SK-N-DZ (cell line): ENCODE measurements at regions not wholly inside any gene's neighbourhood (a gene's known extent, or its start where the extent isn't known, plus 50 kb on each side); places are given as distances from the start of the nearest gene placed in this dataset.

Experiments used
- DNase-seq: peaks from one replicate; pipeline ENCODE4 v3.0.0-alpha.2; 2015; ENCODE audit warnings: low spot score

DNA sequence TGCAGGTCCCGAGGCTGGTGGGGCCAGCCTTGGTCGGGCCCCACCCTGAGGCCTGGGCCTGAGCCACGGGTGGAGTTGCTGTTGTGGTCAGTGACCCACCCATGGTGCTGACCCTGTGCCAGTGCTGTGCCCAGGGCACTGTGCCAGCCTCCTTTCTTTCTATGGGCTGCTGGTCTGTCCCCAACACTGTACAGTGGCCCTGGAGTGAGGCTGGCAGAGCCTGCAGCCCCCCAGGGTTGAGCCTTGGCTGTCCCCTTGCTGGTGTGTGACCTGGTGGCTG is 1235.7 kb downstream of the BRD1 start:
- DNase-seq = no peak

DNA sequence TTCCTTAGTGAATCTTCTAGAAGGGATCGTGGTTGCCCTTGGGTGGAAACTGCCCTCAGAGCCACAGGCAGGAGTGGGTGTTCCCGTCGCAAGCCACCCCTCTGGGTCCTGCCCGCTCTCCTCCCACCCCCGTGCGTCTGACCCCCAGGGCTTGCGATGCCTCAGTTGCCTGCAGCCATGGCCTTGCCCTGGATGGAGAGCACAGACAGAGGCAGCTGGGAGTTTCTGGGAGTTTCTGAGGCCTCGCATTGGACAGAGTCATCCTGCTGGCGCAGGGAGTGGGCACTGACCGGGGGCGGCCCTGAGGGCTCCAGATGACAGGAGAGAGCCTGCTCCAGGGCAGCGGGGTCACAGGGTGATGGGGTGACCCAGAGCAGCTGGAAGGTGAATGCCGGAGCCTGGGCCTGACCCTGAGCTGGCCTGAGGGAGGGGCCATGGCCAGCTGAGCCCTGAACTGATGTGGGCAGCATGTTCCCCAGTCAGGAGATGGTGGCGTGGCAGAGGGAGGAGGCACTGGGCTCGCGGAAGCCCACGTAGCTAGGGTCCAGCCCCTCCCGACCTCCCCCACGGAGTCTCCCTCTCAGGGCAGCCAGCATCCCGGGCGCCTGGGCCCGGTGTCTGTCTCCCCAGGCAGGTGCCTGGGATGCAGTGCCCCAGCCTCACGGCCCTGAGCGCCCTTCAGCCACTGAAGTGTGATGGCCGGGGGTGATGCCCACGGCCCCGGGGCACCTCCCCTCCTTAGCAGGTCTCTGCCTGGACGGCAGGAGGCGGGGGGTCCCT is 1236.2 kb downstream of the BRD1 start:
- no peak for DNase-seq

DNA sequence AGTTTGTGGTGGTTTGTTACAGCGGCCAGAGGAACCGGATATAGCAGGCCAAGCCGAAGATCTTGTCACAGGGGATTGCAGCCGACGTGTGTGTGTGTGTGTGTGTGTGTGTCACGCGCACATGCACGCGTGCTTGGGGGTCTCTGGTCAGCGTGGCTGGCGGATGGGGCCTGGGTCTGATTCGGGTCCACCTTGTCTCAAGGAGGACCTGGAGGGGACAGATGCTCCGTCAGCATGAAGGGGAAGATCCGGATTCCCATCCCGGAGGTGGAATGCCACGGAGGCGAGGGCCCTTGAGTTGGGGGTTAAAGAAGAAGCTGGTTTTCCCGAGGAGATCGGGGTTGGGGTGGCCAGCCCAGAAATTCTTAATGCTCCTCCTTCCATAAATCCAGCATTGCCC is 1237.8 kb downstream of the BRD1 start:
- DNase-seq = no peak

DNA sequence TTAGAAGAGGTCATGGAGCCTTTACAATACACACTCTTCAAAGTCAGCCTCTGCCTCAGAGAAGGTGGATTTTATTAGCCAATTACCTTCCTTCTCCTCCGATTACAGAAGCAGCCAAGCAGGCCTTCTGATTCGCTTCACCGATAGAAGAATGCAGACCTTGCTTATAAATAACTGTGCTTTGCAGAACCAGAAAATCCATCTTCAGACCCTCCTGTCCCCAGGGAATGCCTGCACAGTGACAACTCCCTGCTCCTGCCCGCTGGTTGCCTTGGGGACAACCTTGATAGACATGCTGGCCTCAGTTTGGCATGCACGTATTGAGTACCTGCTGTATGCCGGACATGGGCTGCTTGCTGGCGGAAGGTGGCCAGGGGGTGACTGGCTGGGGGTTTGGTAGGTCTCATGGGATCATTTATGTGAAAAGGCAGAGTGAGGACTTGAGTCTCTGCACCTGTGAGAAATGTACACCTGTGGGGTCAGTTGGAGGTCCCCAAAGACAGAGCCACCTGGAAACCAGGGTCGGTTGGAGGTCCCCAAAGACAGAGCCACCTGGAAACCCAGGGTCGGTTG is 1238.7 kb downstream of the BRD1 start:
- no peak for DNase-seq

DNA sequence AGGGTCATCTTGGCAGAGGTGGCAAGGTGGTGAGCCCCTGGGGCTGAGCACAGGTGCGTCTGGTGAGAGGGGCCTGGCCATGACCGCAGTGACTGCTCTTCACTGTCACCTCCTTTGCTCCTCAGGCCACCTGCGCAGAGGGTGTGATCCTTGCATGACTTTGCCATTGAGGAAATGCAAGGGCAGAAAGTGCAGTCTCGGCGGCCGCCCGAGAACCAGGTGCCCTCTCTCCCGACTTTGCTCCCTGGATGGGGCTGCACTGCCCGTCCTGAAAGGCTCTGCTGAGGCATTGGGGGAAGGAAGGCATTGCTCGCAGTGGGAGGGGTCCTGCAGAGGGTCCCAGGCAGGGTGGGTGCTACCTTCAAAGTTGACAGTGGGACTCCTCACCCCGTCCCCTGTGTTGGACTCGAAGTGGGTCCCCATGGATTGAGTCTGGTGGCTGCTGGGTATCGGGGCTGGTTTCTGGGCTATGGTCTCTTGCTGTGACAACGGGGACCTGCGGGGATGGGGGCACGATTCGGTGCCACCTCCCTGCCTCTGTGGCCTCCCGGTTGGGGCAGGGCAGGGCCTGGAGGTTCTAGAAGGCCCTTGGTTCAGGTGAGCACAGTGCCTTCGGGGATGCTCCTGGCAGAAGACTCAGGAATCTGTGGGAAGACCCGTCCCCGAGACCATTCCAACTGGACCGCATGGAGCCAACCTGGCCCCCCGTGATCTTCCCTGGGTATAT is 1239.4 kb downstream of the BRD1 start:
- DNase-seq = no peak

DNA sequence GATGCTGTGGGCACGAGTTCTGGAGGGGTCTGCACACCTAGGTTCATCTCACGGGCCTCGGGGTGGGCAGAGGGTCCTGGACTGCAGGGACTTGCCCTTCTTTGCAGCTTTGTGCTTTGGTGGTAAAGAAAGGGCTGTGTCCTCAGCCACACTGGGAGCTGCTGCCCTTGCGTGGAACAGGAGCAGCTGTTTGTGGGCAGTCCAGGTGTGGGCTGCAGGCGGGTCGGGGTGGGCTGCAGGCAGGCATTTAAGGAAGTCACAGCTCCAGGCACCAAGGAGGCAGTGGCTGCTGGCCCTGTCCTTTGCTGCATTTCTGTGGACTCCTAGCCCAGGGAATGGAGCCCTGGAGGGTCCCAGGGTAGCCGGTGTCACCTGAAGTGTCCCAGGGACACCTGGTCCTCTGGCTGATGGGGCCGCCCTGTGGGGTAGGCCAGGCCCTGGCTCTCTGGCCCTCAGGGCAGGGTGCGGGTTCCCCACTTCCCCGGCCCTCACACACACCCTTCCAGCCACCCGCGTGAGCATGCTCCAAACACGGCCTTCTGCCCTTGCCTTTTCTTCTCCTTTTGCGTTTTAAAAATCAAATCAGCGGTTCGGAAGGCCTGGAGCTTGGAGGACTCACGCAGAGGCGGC is 1240.3 kb downstream of the BRD1 start:
- DNase-seq = no peak

DNA sequence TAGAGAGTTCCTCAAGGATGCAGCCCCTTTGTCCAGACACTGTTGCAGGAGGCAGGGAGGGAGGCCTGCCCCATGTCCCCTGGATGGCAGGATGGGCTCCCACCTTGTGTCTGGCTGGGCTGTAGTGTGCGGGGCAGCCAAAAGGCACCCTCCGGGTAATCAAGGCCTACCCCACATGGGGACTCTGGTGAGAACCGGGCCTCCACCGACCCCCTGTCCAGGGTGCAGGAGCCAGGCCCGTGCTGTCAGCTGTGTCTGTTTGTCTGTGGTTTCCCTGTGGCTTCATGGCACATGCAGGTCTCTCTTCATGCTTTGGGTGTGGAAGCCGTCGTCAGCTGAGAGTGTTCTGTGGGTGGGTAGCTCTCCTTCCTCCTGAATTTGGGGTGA is 1240.9 kb downstream of the BRD1 start:
- no peak for DNase-seq

DNA sequence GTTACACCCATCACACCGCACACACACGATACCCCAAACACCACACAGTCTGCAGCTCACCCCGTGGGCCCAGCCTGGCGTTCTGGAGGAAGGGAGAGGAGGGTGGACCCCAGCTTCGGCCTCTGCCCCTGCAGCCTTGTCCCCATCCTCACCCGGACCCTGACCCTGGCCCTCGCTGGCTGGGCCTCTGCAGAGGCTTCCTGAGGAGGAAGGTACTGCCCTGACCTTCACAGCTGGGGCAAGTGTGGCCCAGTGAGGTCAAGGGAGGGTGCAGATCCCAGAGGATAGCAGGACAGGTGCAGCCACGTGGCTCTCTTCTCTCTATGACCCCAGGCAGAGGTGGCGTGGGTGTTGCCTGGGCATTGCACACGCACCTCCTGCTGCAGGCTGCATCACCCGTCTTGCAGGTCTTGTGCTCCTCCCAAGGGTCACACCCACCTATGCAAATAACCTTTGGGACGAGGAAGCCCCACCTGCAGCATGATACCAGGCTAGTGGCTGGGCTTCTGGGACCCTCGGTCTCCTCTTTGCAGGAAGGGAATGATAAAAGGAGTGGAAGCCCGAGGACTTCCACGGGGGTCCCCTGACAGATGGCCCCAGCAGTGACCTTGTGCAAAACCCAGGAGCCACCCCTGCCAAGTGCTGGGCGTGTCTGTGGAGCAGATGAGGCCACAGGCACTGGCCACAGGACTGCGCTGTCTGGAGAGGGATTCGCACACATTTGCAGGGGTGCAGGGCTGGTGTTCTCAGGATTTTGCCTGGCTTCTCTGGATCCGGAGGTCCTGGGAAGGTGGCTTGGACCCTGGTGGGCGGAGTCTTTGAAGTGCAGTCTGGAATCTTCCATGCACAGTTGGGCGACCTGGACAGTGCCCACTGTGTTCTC is 1241.5 kb downstream of the BRD1 start:
- DNase-seq = no peak

DNA sequence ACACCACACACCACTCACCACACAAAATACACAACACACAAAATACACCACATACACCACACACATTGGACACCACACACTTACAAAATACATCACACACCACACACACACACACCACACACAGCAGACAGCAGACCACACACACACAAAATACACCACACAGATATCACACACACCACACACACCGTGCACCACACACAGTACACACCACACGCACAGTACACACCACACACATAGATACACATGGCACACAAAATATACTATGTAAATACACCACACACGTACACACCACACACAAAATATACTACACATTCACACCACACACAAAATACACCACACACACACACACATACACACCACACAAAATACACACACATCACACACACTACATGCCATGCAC is 1243.5 kb downstream of the BRD1 start:
- DNase-seq = no peak

DNA sequence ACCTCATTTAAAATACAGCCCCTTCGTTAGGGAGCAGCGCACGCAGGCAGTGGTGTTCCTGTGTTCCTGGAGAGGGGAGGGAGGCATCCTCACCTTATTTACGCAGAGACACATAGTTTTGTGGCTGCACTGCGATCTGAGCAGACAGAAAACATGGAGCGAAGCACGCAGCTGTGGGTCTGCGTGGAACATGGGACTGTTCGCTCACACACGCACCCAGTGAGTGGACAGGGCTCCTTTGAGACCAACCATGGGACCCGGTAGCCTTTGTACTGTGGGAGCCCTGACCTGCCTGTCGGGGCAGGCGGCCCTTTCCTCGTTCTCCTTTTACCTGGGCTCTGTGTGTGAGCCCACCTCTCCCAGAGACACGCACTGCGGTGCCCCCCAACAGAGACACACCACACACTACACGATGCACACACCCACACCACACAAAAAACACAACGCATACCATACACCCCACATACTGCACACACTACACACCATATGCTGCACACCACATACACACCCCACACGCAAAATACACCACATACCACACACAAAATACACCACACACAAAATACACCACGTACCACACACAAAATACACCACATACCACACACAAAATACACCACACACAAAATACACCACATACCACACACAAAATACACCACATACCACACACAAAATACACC is 1245.7 kb downstream of the BRD1 start:
- DNase-seq = peak; percentile 63

DNA sequence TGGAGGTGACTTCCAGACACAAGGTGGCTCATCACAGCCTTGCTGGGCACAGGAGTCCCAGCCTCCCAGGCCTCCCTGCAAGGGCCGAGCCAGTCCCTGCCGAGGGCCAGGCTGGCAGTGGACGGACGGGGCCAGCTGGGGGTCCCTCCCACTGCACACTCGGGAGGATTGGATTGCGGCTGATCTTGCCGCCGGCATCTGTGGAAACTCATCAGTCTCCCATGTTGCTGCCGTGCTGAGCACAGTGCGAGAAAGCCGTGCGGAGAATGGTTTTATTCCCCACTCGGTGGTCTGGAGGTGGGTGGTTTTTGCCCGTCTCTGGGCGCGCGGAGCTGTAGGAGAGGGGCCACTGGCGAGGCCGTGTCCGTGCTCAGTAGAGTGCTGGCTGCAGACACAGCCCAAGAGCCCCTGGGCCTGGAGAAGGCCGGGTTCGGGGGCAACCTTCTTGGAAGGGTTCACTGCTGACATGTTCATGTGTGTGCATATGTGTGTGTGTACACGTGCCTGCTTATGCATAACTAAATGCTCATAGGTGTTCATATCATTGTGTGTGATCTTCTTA is 1246.4 kb downstream of the BRD1 start:
- peak; percentile 26 for DNase-seq

DNA sequence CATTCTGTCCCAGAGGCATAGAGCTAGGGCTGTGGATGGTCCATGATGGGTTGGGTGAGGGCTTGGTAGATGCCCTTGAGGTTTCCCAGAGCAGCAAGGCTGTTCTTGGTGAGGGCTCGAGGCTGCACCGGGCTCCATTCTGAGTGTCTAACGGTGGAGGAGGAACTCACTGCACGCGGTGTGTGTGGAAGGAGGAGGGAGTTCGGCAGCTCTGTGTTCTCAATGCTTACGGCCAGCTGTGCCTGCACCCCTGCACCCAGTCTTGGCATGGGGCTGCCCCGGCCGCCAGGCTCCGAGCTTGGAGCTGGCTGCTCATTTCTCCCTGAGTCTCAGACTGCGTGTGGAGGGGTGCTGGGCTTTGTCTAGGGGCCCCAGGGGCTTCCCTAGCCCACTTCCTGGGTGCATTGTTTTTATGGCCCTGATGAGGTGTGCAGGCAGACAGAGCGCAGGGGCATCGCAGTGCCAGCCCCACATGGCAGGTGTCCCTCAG is 1247.1 kb downstream of the BRD1 start:
- no peak for DNase-seq

DNA sequence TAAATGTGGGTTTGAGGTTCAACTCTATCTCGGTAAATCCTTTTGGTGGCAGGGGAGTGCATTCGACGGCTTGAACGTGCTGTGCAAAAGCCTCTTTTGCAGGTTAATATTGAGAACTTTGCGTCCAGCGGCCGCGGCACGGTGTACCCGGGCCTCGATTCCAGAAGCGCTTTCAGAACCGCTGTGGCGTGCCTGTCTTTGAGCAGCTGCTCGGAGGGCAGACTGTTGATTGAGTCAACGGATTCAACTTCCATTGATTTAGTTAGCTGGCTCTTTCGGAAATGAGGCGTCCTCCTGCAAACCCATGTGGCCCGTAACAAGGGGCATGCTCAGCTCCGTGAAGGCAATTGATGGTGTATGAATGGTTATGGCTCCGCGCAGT is 1247.8 kb downstream of the BRD1 start:
- no peak for DNase-seq

DNA sequence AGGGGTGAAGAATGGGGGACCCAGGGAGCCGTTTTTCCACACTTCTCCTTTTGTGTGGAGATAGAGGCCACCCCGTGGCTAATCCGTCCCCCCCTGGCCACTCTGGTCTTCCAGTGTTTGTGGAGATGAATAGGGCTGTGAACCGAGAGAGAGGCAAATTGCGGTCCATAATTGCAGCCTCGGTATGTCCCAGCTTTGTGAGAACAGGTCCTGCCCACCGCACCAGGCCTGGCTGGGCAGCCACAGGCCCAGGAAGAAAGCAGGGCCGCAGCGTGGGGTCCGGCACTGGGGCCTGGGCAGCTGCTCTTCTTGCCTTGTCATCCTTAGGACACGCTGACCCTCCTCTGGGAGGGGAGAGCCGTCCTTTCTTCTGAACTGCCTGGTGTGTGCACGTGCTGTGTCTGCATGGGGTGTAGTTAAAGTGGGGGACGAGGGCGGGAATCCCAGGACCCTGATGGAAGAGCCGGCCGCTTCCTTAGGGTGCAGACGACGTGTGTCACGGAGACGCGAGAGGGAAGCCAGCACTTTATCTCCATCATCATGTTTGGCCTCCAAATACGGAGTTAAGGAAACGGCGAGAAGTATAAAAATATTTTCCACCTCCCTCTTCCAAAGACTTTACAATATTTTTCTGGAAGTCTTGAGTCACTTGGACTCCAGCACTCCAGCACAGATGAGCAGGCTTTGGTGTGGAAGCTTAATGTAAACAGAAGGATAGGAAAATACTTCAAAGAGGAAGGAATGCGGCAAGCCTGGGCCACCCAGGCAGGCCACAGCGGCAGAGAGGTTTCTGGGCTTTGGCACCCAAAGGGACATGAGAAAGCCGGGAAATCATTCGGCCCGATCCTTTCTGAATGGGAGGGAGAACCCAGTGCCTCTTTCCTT is 1248.4 kb downstream of the BRD1 start:
- no peak for DNase-seq

DNA sequence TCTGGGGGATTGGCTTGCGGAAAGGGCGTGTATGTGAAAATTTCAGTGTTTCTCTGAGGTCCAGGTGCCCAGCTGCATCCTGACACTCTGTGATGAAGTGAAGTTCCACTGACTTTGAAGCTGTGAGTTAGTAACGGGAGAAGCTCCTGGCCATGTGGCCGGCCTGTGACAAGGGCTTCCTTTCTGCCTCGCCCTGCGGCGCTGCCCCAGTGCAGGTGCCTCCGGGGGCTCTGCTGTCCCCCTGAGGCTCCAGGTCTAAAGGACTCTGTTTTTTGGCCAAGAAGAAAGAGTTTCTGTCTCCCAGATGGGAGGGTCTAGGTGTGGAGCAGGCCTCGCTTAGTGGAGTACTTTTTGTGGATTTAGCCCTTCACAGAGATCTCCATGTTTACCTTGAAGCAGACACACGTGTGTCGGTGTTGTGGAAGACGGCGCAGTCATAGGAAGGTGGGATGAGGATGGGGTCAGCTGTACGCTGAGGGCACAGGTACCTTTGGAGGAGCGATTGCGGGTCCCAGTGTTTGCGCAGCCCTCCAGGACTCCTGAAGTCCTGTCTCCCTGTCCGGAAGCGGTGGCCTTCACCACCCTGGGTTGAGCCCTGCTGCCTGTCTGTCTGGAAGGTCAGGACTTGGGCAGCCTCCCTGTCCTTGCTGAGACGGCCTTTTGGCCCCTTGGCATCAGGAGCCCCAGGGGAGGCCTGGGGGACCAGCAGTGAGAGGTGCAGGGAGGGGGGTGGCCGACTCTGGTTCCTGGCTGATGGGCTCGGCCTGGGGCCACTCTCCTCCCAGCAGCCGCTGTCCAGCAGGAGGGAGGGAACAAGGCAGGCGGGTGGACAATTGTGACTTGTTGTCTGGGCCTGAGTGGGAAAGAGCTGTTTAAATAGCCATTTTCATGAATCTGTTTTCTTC is 1249.3 kb downstream of the BRD1 start:
- no peak for DNase-seq

DNA sequence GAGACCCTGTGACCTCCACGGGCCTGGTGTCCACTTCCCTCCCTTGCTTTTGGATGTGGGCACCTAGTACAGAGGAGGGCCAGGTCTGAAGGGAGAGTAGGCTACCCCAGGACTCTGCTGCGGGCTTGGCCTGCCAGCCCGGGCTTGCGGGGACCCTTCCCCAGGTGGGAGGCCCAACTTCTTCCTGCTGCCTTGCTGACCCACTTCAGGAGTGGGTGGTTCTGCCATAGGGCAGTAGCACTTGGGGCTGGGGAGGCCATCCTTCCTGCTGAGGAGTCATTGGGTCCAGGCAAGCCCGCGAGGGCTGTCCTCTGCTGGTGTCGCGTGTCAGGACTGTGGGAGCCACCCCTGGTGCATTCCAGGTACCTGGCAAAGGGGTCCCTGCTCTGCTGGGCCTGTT is 1250.0 kb downstream of the BRD1 start:
- no peak for DNase-seq

DNA sequence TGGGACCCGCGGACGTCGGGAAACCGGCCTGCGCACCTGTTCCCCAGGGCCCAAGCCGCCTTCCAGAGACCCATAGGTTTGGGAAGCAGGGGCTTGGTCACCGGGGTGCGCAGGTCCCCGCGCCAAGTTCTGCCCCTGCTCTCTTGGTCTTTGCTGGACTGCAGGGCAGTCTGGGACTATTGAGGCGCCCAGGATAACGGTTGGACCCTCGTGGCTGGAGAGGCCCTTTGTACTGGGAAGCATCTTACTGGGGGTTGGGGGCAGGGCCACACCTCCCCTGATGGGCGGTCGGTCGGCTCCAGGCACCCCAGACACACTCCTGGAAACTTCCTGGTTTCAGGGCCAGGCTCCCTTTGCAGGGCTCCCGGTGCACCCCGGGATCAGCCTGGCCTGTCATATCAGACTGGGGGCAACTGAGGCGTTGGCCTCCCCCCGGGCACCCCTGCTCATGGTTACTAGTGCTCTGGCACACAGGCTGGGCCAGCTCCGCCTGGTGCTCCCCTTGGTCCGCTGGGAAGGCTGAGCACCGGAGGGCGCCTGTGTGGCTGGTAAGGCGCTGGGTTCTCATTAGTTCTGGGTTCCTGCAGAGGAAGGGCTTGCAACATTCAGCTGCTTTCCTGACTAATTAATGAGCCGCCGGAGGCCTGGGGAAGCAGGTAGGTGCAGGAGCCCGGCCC is 1250.5 kb downstream of the BRD1 start:
- DNase-seq = no peak
